GM12872 (cell line): ENCODE measurements at regions not wholly inside any gene's neighbourhood (a gene's known extent, or its start where the extent isn't known, plus 50 kb on each side); places are given as distances from the start of the nearest gene placed in this dataset.

Experiments
- CTCF ChIP-seq: IDR thresholded peaks from 3 replicates; pipeline ENCODE4 v1.5.1; 2011; ENCODE audit warnings: low read depth, mild to moderate bottlenecking, low read length, moderate library complexity; ENCODE audit not compliant: insufficient read depth

GRCh38 chr1:22365331-22366295 lies 86.0 kb upstream of the ZBTB40 start:
- no peak for TF ChIP-seq CTCF

GRCh38 chr1:22366346-22366745 lies 85.3 kb upstream of the ZBTB40 start:
- TF ChIP-seq CTCF, result no peak

- no peak for TF ChIP-seq CTCF
Measured at GRCh38 chr1:22368125-22368524, 83.5 kb upstream of the ZBTB40 start.

- TF ChIP-seq CTCF, result no peak
Measured at GRCh38 chr1:22369294-22370189, 82.1 kb upstream of the ZBTB40 start.

GRCh38 chr1:22370190-22370498 lies 81.5 kb upstream of the ZBTB40 start:
- no peak for TF ChIP-seq CTCF

GRCh38 chr1:22371408-22371807 lies 80.2 kb upstream of the ZBTB40 start:
- no peak for TF ChIP-seq CTCF

GRCh38 chr1:22373252-22373651 lies 78.4 kb upstream of the ZBTB40 start:
- no peak for TF ChIP-seq CTCF
